ENCODE measurements at regions not wholly inside any gene's neighbourhood (a gene's known extent, or its start where the extent isn't known, plus 50 kb on each side); places are given as distances from the start of the nearest gene placed in this dataset.

- no peak for DNase-seq
These were observed 824.7 kb upstream of the TENM3 start for GRCh38 chr4:181418496-181418895.

- no peak for DNase-seq
These were observed 822.3 kb upstream of the TENM3 start for GRCh38 chr4:181420950-181421349.

GRCh38 chr4:181424362-181425016 is 818.7 kb upstream of the TENM3 start:
- no peak for DNase-seq

- no peak for DNase-seq
These were observed 816.1 kb upstream of the TENM3 start for GRCh38 chr4:181427076-181427475.

GRCh38 chr4:181431006-181431405 is 812.2 kb upstream of the TENM3 start:
- DNase-seq = no peak

- DNase-seq = no peak
These were observed 811.5 kb upstream of the TENM3 start for GRCh38 chr4:181431661-181432060.

- no peak for DNase-seq
These were observed 810.9 kb upstream of the TENM3 start for GRCh38 chr4:181432335-181432734.

GRCh38 chr4:181437895-181438294 is 805.3 kb upstream of the TENM3 start:
- DNase-seq = no peak

- no peak for DNase-seq
These were observed 804.6 kb upstream of the TENM3 start for GRCh38 chr4:181438641-181439040.

GRCh38 chr4:181443021-181443420 is 800.2 kb upstream of the TENM3 start:
- no peak for DNase-seq

- no peak for DNase-seq
These were observed 777.4 kb upstream of the TENM3 start for GRCh38 chr4:181465826-181466225.

GRCh38 chr4:181468451-181468850 is 774.8 kb upstream of the TENM3 start:
- no peak for DNase-seq

GRCh38 chr4:181470306-181470705 is 772.9 kb upstream of the TENM3 start:
- no peak for DNase-seq

GRCh38 chr4:181475359-181475758 is 767.8 kb upstream of the TENM3 start:
- DNase-seq = no peak

GRCh38 chr4:181475781-181476507 is 767.3 kb upstream of the TENM3 start:
- no peak for DNase-seq

- no peak for DNase-seq
These were observed 766.7 kb upstream of the TENM3 start for GRCh38 chr4:181476508-181476890.

- no peak for DNase-seq
These were observed 765.6 kb upstream of the TENM3 start for GRCh38 chr4:181477591-181477990.

GRCh38 chr4:181478656-181479055 is 764.5 kb upstream of the TENM3 start:
- no peak for DNase-seq

- no peak for DNase-seq
These were observed 764.1 kb upstream of the TENM3 start for GRCh38 chr4:181479141-181479540.

- DNase-seq = no peak
These were observed 758.8 kb upstream of the TENM3 start for GRCh38 chr4:181484396-181484795.

GRCh38 chr4:181488926-181489325 is 754.3 kb upstream of the TENM3 start:
- no peak for DNase-seq

GRCh38 chr4:181498148-181498547 is 745.1 kb upstream of the TENM3 start:
- no peak for DNase-seq

GRCh38 chr4:181502611-181503010 is 740.6 kb upstream of the TENM3 start:
- DNase-seq = no peak

- DNase-seq = no peak
These were observed 739.4 kb upstream of the TENM3 start for GRCh38 chr4:181503687-181504390.

Measured in CD4-positive, alpha-beta T cell treated with Interferon gamma for 1 hour (primary cell).